GM12801 (cell line): ENCODE measurements at regions not wholly inside any gene's neighbourhood (a gene's known extent, or its start where the extent isn't known, plus 50 kb on each side); places are given as distances from the start of the nearest gene placed in this dataset.

Experiments used
- TF ChIP-seq, protein P1 (sequence below): IDR thresholded peaks from one replicate; pipeline ENCODE4 v1.5.1; 2011; ENCODE audit warnings: control low read depth; ENCODE audit not compliant: insufficient read length; ENCODE audit errors: extremely low read depth

DNA sequence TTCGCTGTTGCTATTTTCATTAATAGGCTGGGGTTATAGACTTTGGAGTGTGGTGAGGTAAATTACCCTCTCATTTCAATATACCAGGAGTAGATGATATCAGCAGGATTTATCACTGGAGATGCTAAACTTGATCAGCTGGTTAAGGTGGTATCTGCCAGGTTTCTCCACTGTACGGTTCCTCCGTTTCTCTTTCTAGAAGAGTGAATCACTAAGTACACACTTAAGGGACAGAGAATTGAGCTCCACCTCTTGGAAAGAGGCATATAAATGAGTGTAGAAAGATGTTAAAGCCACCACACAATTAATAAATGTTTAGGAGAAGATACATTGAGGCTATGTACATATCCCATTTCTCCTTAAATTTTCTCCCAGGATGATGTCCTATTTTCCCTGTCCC lies 277.4 kb upstream of the GRIP1 start:
- TF ChIP-seq, protein P1, sequence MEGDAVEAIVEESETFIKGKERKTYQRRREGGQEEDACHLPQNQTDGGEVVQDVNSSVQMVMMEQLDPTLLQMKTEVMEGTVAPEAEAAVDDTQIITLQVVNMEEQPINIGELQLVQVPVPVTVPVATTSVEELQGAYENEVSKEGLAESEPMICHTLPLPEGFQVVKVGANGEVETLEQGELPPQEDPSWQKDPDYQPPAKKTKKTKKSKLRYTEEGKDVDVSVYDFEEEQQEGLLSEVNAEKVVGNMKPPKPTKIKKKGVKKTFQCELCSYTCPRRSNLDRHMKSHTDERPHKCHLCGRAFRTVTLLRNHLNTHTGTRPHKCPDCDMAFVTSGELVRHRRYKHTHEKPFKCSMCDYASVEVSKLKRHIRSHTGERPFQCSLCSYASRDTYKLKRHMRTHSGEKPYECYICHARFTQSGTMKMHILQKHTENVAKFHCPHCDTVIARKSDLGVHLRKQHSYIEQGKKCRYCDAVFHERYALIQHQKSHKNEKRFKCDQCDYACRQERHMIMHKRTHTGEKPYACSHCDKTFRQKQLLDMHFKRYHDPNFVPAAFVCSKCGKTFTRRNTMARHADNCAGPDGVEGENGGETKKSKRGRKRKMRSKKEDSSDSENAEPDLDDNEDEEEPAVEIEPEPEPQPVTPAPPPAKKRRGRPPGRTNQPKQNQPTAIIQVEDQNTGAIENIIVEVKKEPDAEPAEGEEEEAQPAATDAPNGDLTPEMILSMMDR = no peak

DNA sequence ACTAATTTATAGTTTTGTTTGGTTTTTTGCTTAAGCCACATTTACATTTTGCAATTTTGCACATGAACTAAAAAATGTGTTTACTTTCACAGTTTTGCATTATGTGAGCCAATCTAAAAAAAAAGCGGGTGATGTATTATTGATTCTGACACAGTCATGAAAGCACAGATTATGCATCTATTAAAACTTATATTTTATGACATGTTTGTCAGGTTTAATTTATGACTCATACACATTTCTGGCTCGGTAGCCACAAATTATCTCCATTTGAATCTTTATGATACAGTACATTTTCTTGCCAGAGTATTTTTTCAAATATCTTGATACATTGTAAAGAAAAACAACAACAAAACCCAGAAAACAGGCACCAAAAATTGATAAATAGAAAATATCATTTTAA lies 280.4 kb upstream of the GRIP1 start:
- TF ChIP-seq, protein P1 = no peak

DNA sequence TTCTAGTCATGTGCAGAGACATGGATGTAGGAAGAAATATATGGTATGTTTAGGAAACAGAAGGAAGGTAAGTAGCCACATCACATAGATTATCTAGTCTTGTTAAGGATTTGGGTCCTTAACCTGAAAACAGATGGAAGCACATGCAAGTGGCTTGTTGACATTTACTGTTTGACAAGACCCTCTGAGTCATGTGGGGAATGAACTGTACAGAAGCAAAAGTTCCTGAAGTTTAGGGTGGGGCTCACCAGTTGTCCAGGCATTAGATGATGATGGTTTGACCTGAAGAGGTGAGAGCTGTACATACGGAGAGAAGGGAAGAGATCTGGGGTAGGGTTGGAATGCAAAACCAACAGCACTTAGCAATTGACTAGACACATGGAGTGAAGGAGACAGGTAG lies 281.1 kb upstream of the GRIP1 start:
- TF ChIP-seq, protein P1 = no peak

DNA sequence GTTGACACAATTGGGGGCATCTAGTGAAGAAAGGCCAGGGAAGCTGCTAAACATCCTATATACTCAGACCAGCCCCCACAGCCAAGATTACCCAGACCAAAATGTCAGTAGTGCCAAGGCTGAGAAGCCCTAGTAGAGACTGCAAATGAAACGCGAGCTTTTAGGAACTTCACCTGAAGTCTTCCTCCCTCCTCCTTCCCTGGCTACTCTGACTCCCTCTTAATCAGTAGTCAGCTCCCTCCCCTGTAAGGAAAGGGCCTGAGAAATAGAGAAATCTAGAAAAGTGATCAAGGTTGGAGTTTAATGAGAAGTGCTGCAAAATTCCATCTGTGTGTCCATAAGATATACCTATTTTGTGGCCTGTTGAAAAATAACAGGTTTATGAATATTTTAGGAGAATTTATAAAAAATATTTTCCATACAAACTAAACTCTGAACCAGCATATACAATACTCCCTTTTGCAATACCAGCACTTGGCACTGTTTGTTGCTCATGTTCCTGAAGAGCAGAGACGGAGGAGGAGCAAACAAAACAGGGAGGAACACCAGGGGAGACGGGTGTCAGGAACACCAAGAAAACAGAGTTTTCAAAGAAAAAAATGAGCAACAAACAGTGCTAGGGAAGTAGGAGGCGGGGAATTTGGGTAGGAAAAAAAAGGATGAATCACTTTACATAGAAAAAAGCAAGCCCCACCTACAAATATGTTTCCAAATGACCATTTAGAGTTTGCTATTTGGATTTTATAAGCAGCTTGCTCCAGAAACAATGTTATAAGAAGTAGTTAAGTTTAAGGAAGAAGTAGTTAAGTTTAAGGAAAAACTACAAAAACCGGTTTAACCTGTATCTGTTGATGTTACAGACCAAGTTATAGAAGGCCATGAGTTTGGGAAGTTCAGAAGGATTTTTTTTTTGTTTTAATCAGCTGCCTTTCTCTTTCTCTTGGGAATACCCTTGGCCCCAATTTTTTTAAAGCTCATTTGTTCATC lies 282.1 kb upstream of the GRIP1 start:
- TF ChIP-seq, protein P1 = no peak

DNA sequence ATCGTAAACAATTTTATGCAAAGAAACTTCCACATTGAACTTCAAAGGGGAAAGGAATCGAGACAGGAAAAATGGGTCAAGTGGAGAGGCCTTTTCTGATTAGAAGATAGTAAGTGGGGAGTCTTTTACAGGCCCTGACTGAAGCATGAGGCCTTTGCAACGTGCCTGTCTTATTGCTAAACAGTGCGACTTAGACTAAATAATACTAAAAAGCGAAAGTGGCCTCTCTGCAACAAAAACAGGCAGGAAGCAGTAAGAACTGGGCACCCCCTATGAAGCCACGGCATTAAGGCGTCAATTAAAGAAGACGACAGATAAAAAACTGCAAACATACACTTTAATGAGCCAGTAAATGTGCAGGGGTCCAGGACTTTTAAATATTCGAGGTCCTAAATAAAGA lies 283.4 kb upstream of the GRIP1 start:
- TF ChIP-seq, protein P1 = no peak

DNA sequence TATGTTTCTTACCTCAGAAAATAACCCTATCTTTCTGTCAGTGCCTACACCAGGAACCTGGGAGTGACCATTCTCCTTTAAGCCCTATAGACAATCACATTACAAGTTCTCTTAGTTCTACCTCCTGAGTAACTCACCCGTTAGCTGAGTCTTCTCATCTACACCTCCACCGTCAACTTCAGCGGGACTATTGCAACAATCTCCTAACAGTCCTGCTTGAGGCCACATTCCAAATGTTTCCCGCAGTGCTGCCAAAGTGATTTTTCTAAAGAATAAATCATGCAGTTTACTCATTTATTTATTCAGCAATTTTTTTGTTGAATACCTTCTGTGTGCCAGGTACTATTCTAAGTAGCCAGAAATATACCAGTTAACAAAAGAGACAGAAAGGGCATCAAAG lies 285.0 kb upstream of the GRIP1 start:
- TF ChIP-seq, protein P1 = no peak

DNA sequence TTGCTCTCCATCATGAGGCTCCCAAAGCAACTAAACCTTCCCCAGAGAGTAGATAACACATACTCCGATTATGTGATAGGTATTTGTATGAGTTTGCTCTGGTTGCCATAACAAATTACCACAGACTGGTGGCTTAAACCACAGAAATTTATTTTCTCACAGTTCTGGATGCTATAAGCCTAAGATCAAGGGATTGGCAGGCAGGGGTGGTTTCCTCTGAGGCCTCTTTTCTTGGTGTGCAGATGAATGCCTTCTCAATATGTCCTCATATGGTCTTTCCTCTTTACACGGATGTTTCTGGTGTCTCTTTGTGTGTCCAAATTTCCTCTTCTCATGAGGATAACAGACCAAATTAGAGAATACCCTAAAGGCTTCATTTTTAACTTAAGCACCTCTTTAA lies 285.8 kb upstream of the GRIP1 start:
- TF ChIP-seq, protein P1 = no peak
